22Rv1 (cell line): ENCODE measurements at regions not wholly inside any gene's neighbourhood (a gene's known extent, or its start where the extent isn't known, plus 50 kb on each side); places are given as distances from the start of the nearest gene placed in this dataset.

ENCODE experiments used
- CTCF ChIP-seq: fragments of 450-650 bp; IDR thresholded peaks from 2 replicates; pipeline ENCODE4 v1.5.1; 2017; ENCODE audit warnings: mild to moderate bottlenecking
- ZFX ChIP-seq: fragments of 450-650 bp; IDR thresholded peaks from 2 replicates; pipeline ENCODE4 v1.6.1; 2017; ENCODE audit warnings: antibody characterized with exemption, borderline replicate concordance

GRCh38 chr13:55573565-55573964 is 1567.2 kb upstream of the PRR20A start:
- no peak for TF ChIP-seq CTCF
- no peak for TF ChIP-seq ZFX
